K562 (cell line): ENCODE measurements at regions not wholly inside any gene's neighbourhood (a gene's known extent, or its start where the extent isn't known, plus 50 kb on each side); places are given as distances from the start of the nearest gene placed in this dataset.

Experiments
- ATAC-seq: fragments of 200-7000 bp; cut with Tn5 transposase; 3 replicates; pipeline ENCODE4 v1.9.1; 2020; ENCODE audit warnings: moderate library complexity
- BruUV-seq: library from RNA; stranded (reverse); fragments of 400-500 nt; replicated peaks from 2 replicates; lab custom pipeline; 2021; lab: Mats Ljungman, UMichigan
- CTCF ChIA-PET: fragments of 300-600 bp; formaldehyde crosslinking; extraction: SDS; loops from one replicate; lab custom pipeline; 2021; ENCODE audit warnings: low intra/inter-chr PET ratio; lab: Yijun Ruan, JAX
- POLR2A ChIA-PET: fragments of 300-600, 350-650 bp; sonication (Branson Sonifier 250); formaldehyde crosslinking; extraction: SDS; loops from one replicate; lab custom pipeline; 2021; ENCODE audit warnings: antibody characterized with exemption, inconsistent platforms; lab: Yijun Ruan, JAX
- DNase-seq, 4 experiments: peaks; one replicate each; pipeline versions ENCODE4 v3.0.0 to v3.0.0-alpha.2; 2011 to 2018; ENCODE audit warnings: low spot score in 3 of 4, mixed read lengths in 3 of 4; ENCODE audit errors: extremely low read depth in 1 of 4
- FAIRE-seq: peaks from 2 replicates; lab custom pipeline; 2011; peaks lifted over from hg19 to GRCh38; lab: Jason Lieb, UNC
- H2AFZ ChIP-seq: 2 replicates; pipeline ENCODE4 v1.6.0; 2011; ENCODE audit warnings: low read depth, low read length, control low read depth, inconsistent platforms
- H3K27ac ChIP-seq: fragments of 200-600 bp; 3 replicates; pipeline ENCODE4 v1.8.0; 2011; ENCODE audit warnings: low read depth, mild to moderate bottlenecking, control low read depth, inconsistent platforms, low read length, moderate library complexity, mixed read lengths; ENCODE audit errors: extremely low read depth
- H3K27me3 ChIP-seq, 2 experiments: fragments of 300-600 bp in 1 of 2; 2 replicates in 1 of 2; 3 replicates in 1 of 2; pipeline versions ENCODE4 v1.6.0 to v1.8.0; 2011; ENCODE audit warnings: inconsistent platforms in 2 of 2, low read length in 2 of 2, mild to moderate bottlenecking in 1 of 2, mixed read lengths in 1 of 2, moderate library complexity in 1 of 2; ENCODE audit not compliant: control insufficient read depth in 2 of 2, insufficient read depth in 2 of 2
- H3K36me3 ChIP-seq: fragments of 300-600 bp; 3 replicates; pipeline ENCODE4 v1.8.0; 2011; ENCODE audit warnings: mild to moderate bottlenecking, low read length, inconsistent platforms; ENCODE audit not compliant: control insufficient read depth, insufficient read depth
- H3K4me1 ChIP-seq, 2 experiments: fragments of 200-600 bp in 1 of 2; replicated peaks in 1 of 2; 2 replicates in 1 of 2; 3 replicates in 1 of 2; pipeline versions ENCODE4 v1.5.1 to v1.8.0; 2011; ENCODE audit warnings: inconsistent platforms in 2 of 2, low read length in 2 of 2, mild to moderate bottlenecking in 1 of 2, mixed read lengths in 1 of 2, moderate library complexity in 1 of 2; ENCODE audit not compliant: control insufficient read depth in 2 of 2, insufficient read depth in 2 of 2
- H3K4me2 ChIP-seq: 2 replicates; pipeline ENCODE4 v1.6.1; 2011; ENCODE audit warnings: low read length, control low read depth, inconsistent platforms, mixed read lengths; ENCODE audit not compliant: insufficient read depth
- H3K4me3 ChIP-seq: fragments of 200-600 bp; sonication (generic), shearing (Covaris generic); 2 replicates; pipeline ENCODE4 v1.5.1; 2016; ENCODE audit warnings: control low read depth, inconsistent platforms
- H3K79me2 ChIP-seq: fragments of 200-600 bp; 3 replicates; pipeline ENCODE4 v1.8.0; 2011; ENCODE audit warnings: low read length, inconsistent platforms; ENCODE audit not compliant: control insufficient read depth, insufficient read depth
- H3K9ac ChIP-seq, 2 experiments: 2 replicates each; pipeline versions ENCODE4 v1.6.0 to v1.6.1; 2011; ENCODE audit warnings: low read depth in 2 of 2, low read length in 2 of 2, control low read depth in 1 of 2, inconsistent platforms in 1 of 2, mild to moderate bottlenecking in 1 of 2, mixed read lengths in 1 of 2; ENCODE audit not compliant: insufficient read depth in 1 of 2
- H3K9me1 ChIP-seq: one replicate; pipeline ENCODE4 v1.6.0; 2011; ENCODE audit warnings: inconsistent platforms, mild to moderate bottlenecking, low read length, moderate library complexity; ENCODE audit not compliant: control insufficient read depth, insufficient read depth
- H3K9me3 ChIP-seq: replicated peaks from 2 replicates; pipeline ENCODE4 v1.5.1; 2011; ENCODE audit warnings: low read depth, low read length, inconsistent platforms; ENCODE audit not compliant: control insufficient read depth, insufficient read depth
- H4K20me1 ChIP-seq: replicated peaks from 2 replicates; pipeline ENCODE4 v1.6.1; 2011; ENCODE audit warnings: low read length, inconsistent platforms, mixed read lengths; ENCODE audit not compliant: control insufficient read depth, insufficient read depth
- CBX1 ChIP-seq: sonication (generic); IDR thresholded peaks from 2 replicates; pipeline ENCODE4 v1.6.1; 2016; ENCODE audit warnings: antibody characterized with exemption, low read depth, mild to moderate bottlenecking
- ETV5 ChIP-seq: sonication (generic); formaldehyde crosslinking; IDR thresholded peaks from 2 replicates; pipeline ENCODE4 v1.4.0; 2020; ENCODE audit warnings: low read depth, mild to moderate bottlenecking, missing genetic modification reagents
- FOXA1 ChIP-seq: fragments of 450-650 bp; IDR thresholded peaks from 2 replicates; pipeline ENCODE4 v1.6.1; 2016; ENCODE audit warnings: mild to moderate bottlenecking, borderline replicate concordance
- GTF2A2 ChIP-seq: IDR thresholded peaks from 2 replicates; pipeline ENCODE4 v1.6.1; 2016; ENCODE audit warnings: mild to moderate bottlenecking, missing genetic modification characterization, missing compliant biosample characterization
- HMG20B ChIP-seq: fragments of 250-450 bp; sonication (Bioruptor Pico); IDR thresholded peaks from 2 replicates; pipeline ENCODE4 v1.5.0; 2021; ENCODE audit warnings: mild to moderate bottlenecking
- MAFG ChIP-seq: fragments of 450-650 bp; conservative IDR thresholded peaks from 2 replicates; pipeline ENCODE4 v1.6.1; 2016; ENCODE audit warnings: missing genetic modification characterization, missing compliant biosample characterization
- OTX1 ChIP-seq: fragments of 450-650 bp; formaldehyde crosslinking; IDR thresholded peaks from 2 replicates; pipeline ENCODE4 v1.4.0; 2022; ENCODE audit warnings: mild to moderate bottlenecking
- SRSF1 ChIP-seq: fragments of 200-400 bp; formaldehyde crosslinking; IDR thresholded peaks from 2 replicates; pipeline ENCODE4 v1.6.1; 2017; ENCODE audit warnings: mild to moderate bottlenecking, low read depth, low read length, moderate library complexity
- TCF7 ChIP-seq: sonication (generic); IDR thresholded peaks from 2 replicates; pipeline ENCODE4 v1.6.1; 2016; ENCODE audit warnings: antibody characterized with exemption, borderline replicate concordance
- TFAM ChIP-seq: fragments of 250-450 bp; sonication (Bioruptor Pico); conservative IDR thresholded peaks from 2 replicates; pipeline ENCODE4 v1.5.0; 2021; ENCODE audit warnings: mild to moderate bottlenecking, moderate library complexity
- TRIM28 ChIP-seq: fragments of 450-650 bp; IDR thresholded peaks from 2 replicates; pipeline ENCODE4 v1.6.1; 2017
- WHSC1 ChIP-seq: IDR thresholded peaks from one replicate; pipeline ENCODE4 v1.6.1; 2012; ENCODE audit warnings: low read length, control low read depth, inconsistent platforms
- ZBTB8A ChIP-seq: fragments of 450-650 bp; IDR thresholded peaks from 2 replicates; pipeline ENCODE4 v1.6.1; 2018; ENCODE audit warnings: mild to moderate bottlenecking, moderate library complexity; ENCODE audit not compliant: partially characterized antibody
- ZC3H8 ChIP-seq: fragments of 450-650 bp; IDR thresholded peaks from 2 replicates; pipeline ENCODE4 v1.6.1; 2017
- ZEB2 ChIP-seq: fragments of 450-650 bp; IDR thresholded peaks from 2 replicates; pipeline ENCODE4 v1.6.1; 2016
- ZNF224 ChIP-seq: sonication (generic); formaldehyde crosslinking; IDR thresholded peaks from 2 replicates; pipeline ENCODE4 v1.8.0; 2022; ENCODE audit warnings: mild to moderate bottlenecking, missing genetic modification reagents
- ZNF717 ChIP-seq: fragments of 250-450 bp; sonication (Bioruptor Pico); IDR thresholded peaks from 2 replicates; pipeline ENCODE4 v1.5.0; 2021
- WGBS: fragments of 100-300 bp; shearing (Covaris generic); methylation state at CpG from one replicate; pipeline ENCODE4 v1.1.6; 2016; ENCODE audit warnings: low coverage, mixed read lengths; ENCODE audit not compliant: insufficient coverage; ENCODE audit errors: missing lambda C conversion rate; 5-methylcytosine and 5-hydroxymethylcytosine counted together
- in situ Hi-C: fragments of 300-500 bp; cut with MboI; formaldehyde crosslinking; loops from 4 replicates; pipeline ENCODE4 v1.15.0; 2018; ENCODE audit warnings: inconsistent platforms, mixed read lengths
- intact Hi-C: fragments of 100-400 bp; cut with micrococcal nuclease; formaldehyde crosslinking; loops from 2 replicates; pipeline ENCODE4 v1.14.2; 2022
- TF ChIP-seq, protein P1 (sequence below): sonication (generic); formaldehyde crosslinking; IDR thresholded peaks from 2 replicates; pipeline ENCODE4 v1.8.0; 2022; ENCODE audit warnings: mild to moderate bottlenecking, low read depth, missing genetic modification reagents
- TF ChIP-seq, protein P2 (sequence below): IDR thresholded peaks from 2 replicates; pipeline ENCODE4 v1.6.1; 2012; ENCODE audit warnings: low read depth, low read length, improper control_type of control experiment, borderline replicate concordance

DNA sequence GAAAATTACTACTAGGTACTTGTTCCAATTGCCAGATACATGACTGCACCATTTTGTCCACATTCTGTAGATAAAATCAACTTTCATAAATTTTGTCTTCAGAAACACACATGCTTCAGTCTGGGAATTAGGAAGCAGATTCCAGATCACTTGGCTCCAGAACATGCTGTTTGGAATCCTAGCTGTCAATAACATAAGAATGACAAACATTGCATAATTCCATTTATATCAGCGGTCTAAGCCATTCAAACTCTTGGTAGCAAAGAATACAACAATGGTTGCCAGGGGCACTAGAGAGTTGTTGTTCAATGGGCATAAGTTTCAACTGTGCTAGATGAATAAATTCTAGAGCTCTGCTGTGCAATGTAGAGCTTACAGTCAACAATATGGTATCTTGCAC, 1112.1 kb upstream of the AGA start:
- DNase-seq: no peak
- ATAC-seq: no peak
- H3K36me3 ChIP-seq: no peaks in the 10 kb centered on the region
- no peaks in the 10 kb centered on the region for H3K27me3 ChIP-seq
- CTCF ChIA-PET: no interaction called here
- H3K4me1 ChIP-seq: no peaks in the 10 kb centered on the region
- BruUV-seq: no TSS peak
- no peaks in the 10 kb centered on the region for H3K9me1 ChIP-seq
- no peak overlapping the region for H3K27ac ChIP-seq
- in situ Hi-C loops: no loop called here
- H3K4me3 ChIP-seq: no peak overlapping the region
- POLR2A ChIA-PET: no interaction called here
- TF ChIP-seq TFAM: no peak
- TF ChIP-seq, protein P1, sequence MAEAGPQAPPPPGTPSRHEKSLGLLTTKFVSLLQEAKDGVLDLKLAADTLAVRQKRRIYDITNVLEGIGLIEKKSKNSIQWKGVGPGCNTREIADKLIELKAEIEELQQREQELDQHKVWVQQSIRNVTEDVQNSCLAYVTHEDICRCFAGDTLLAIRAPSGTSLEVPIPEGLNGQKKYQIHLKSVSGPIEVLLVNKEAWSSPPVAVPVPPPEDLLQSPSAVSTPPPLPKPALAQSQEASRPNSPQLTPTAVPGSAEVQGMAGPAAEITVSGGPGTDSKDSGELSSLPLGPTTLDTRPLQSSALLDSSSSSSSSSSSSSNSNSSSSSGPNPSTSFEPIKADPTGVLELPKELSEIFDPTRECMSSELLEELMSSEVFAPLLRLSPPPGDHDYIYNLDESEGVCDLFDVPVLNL (CRISPR knock-in tag): no peak
- TF ChIP-seq HMG20B (CRISPR knock-in tag): no peak
- TF ChIP-seq ZEB2: no peak
- TF ChIP-seq ZNF717 (CRISPR knock-in tag): no peak
- TF ChIP-seq ZNF224 (CRISPR knock-in tag): no peak
- no peak for TF ChIP-seq SRSF1
- no peak for TF ChIP-seq ZC3H8
- no peak for TF ChIP-seq OTX1
- no peak for TF ChIP-seq WHSC1
- no peak for TF ChIP-seq MAFG (tag)
- no peak for TF ChIP-seq TCF7
- no peak for TF ChIP-seq FOXA1
- TF ChIP-seq ZBTB8A: no peak
- no peak for TF ChIP-seq GTF2A2
- TF ChIP-seq, protein P2, sequence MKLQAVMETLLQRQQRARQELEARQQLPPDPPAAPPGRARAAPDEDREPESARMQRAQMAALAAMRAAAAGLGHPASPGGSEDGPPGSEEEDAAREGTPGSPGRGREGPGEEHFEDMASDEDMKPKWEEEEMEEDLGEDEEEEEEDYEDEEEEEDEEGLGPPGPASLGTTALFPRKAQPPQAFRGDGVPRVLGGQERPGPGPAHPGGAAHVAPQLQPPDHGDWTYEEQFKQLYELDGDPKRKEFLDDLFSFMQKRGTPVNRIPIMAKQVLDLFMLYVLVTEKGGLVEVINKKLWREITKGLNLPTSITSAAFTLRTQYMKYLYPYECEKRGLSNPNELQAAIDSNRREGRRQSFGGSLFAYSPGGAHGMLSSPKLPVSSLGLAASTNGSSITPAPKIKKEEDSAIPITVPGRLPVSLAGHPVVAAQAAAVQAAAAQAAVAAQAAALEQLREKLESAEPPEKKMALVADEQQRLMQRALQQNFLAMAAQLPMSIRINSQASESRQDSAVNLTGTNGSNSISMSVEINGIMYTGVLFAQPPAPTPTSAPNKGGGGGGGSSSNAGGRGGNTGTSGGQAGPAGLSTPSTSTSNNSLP: no peak
- no peak for TF ChIP-seq CBX1
- TF ChIP-seq TRIM28: no peak
- TF ChIP-seq ETV5 (CRISPR knock-in tag): no peak
- TF ChIP-seq, all 486 proteins: peak for 0
- Histone ChIP-seq H4K20me1 (no peaks in the 10 kb centered on the region), H3K79me2 (no peaks in the 10 kb centered on the region), H3K4me2 (no peak overlapping the region), H3K9ac (no peak overlapping the region), H3K9me3 (no peaks in the 10 kb centered on the region; the same call in 1 of the 2 replicates), H2AFZ (no peak overlapping the region)
- FAIRE-seq: no peak
- intact Hi-C loops: no loop called here
- WGBS: 0% methylated on average over 1 of the region's 1 CpG
